ENCODE measurements at regions not wholly inside any gene's neighbourhood (a gene's known extent, or its start where the extent isn't known, plus 50 kb on each side); places are given as distances from the start of the nearest gene placed in this dataset.

DNA sequence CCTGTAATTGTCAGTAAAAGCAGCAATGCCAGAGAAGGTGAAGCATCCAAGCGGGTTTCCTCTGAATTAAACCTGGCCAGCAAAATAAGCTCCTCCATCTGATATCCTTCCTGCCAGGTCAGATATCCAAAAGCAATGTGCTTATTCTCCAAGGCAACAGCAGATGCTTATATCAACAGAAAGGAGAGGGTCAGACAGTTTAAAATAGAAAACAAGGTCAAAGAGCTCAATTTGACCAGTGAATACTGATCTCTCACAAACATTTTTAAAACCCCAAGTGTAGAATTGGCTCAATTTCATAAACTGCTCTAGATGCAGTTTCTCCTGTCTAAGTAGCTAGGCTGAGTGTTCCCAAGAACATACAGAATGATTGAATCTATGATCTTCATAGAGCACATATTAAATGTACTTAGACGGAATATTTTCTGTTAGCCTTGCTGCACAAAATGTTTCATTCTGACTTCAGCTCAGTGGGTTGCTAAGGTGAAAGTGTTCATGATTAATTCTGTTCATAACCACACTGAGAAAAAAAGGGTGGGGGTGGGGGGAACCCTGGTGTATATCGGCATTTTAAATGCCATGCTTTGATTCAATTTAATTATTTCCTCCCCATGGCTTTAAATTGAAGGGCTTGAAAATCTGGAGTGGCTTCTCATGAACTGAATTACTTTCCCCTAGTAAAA lies 174.2 kb upstream of the ARHGAP20 start:
- H3K9ac ChIP-seq (ENCODE audit: extremely low read depth, insufficient read length, low read length): no peak overlapping the region
- no peak overlapping the region for H3K14ac ChIP-seq (ENCODE audit: insufficient read depth, low read length)
- H3K79me1 ChIP-seq (ENCODE audit: insufficient read depth, low read depth, low read length, poor library complexity, severe bottlenecking): no peaks in the 10 kb centered on the region
- no peak overlapping the region for H2BK12ac ChIP-seq (ENCODE audit: insufficient read length, low read depth, low read length)
- Mint-ChIP-seq H3K27me3 (ENCODE audit: low read depth) (no peaks in the 10 kb centered on the region; the same call in 1 of the 2 replicates), H3K4me3 (no peak overlapping the region), H3K4me1 (no peaks in the 10 kb centered on the region), H3K36me3 (ENCODE audit: insufficient read depth in 1 of 3, low read depth in 3 of 3) (no peaks in the 10 kb centered on the region), H3K9me3 (no peaks in the 10 kb centered on the region), H3K27ac (no peak overlapping the region)
- H2AFZ ChIP-seq (ENCODE audit: low read length): no peak overlapping the region
- no peak overlapping the region for H2BK15ac ChIP-seq (ENCODE audit: low read depth, low read length)
- no peaks in the 10 kb centered on the region for H3K9me3 ChIP-seq (ENCODE audit: control insufficient read depth, low read depth, low read length)
- WGBS (ENCODE audit: extremely low coverage, insufficient read length, low lambda C conversion rate): no CpG with 5 or more reads among the region's 3 CpGs
- H3K4me2 ChIP-seq (ENCODE audit: insufficient read depth, insufficient read length, low read length): no peak overlapping the region
- DNase-seq: no peak
- H4K8ac ChIP-seq (replicated peaks; ENCODE audit: insufficient read length, low read depth, low read length): no peak overlapping the region
- no peak overlapping the region for H4K5ac ChIP-seq (ENCODE audit: insufficient read length, low read depth, low read length)
- H3K4me1 ChIP-seq (ENCODE audit: insufficient read depth, low read length): no peaks in the 10 kb centered on the region
- no peak overlapping the region for H3K23ac ChIP-seq (ENCODE audit: insufficient read length, low read depth, low read length)
- TF ChIP-seq, protein P1, sequence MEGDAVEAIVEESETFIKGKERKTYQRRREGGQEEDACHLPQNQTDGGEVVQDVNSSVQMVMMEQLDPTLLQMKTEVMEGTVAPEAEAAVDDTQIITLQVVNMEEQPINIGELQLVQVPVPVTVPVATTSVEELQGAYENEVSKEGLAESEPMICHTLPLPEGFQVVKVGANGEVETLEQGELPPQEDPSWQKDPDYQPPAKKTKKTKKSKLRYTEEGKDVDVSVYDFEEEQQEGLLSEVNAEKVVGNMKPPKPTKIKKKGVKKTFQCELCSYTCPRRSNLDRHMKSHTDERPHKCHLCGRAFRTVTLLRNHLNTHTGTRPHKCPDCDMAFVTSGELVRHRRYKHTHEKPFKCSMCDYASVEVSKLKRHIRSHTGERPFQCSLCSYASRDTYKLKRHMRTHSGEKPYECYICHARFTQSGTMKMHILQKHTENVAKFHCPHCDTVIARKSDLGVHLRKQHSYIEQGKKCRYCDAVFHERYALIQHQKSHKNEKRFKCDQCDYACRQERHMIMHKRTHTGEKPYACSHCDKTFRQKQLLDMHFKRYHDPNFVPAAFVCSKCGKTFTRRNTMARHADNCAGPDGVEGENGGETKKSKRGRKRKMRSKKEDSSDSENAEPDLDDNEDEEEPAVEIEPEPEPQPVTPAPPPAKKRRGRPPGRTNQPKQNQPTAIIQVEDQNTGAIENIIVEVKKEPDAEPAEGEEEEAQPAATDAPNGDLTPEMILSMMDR (conservative IDR thresholded peaks at IDR 0.05): no peak
- H3K18ac ChIP-seq (ENCODE audit: insufficient read length, low read depth, low read length): no peak overlapping the region
- no peaks in the 10 kb centered on the region for H4K20me1 ChIP-seq (ENCODE audit: control insufficient read depth, insufficient read depth, insufficient read length)
- H3K4ac ChIP-seq (ENCODE audit: low read depth, low read length): no peak overlapping the region
- H3K23me2 ChIP-seq (ENCODE audit: insufficient read length, low read depth, low read length, poor library complexity, severe bottlenecking): no peaks in the 10 kb centered on the region
- no peak overlapping the region for H2BK120ac ChIP-seq (ENCODE audit: low read depth, low read length, poor library complexity, severe bottlenecking)
- no peak overlapping the region for H2AK5ac ChIP-seq (ENCODE audit: insufficient read length, low read length)
- no peak overlapping the region for H3T11ph ChIP-seq (ENCODE audit: low read length)
- no peak overlapping the region for H4K91ac ChIP-seq (ENCODE audit: insufficient read length, low read depth, low read length)
- H2BK5ac ChIP-seq (ENCODE audit: insufficient read length, low read length): no peak overlapping the region
- H2BK20ac ChIP-seq (ENCODE audit: low read depth, low read length, poor library complexity, severe bottlenecking): no peak overlapping the region
- no peaks in the 10 kb centered on the region for H3K27me3 ChIP-seq (ENCODE audit: insufficient read depth, low read length)
- H3K27ac ChIP-seq (ENCODE audit: insufficient read length, low read depth, low read length): no peak overlapping the region
- no peak overlapping the region for H3K56ac ChIP-seq (ENCODE audit: insufficient read length, low read depth, low read length)
- no peaks in the 10 kb centered on the region for H3K79me2 ChIP-seq (ENCODE audit: insufficient read depth, low read length)
